ENCODE measurements at regions not wholly inside any gene's neighbourhood (a gene's known extent, or its start where the extent isn't known, plus 50 kb on each side); places are given as distances from the start of the nearest gene placed in this dataset.

- TF ChIP-seq FOXP4 (CRISPR knock-in tag; IDR thresholded peaks at IDR 0.05; ENCODE audit: borderline replicate concordance) (no peak), RCOR1 (IDR thresholded peaks at IDR 0.05; ENCODE audit: borderline replicate concordance in 1 of 2, low read depth in 2 of 2, low read length in 2 of 2) (no peak), NCOR1 (IDR thresholded peaks at IDR 0.05) (peak; percentile 39; the same call in 1 of the 2 replicates), ZNF239 (CRISPR knock-in tag; IDR thresholded peaks at IDR 0.05) (peak; percentile 85), ZNF143 (CRISPR knock-in tag; IDR thresholded peaks at IDR 0.05) (no peak), TEAD2 (tag; IDR thresholded peaks at IDR 0.05) (no peak), CCNT2 (IDR thresholded peaks at IDR 0.05; ENCODE audit: borderline replicate concordance, extremely low read depth, insufficient read length, low read depth, low read length) (no peak), ZNF384 (IDR thresholded peaks at IDR 0.05; ENCODE audit: low read depth, low read length) (0 out of 2 replicates have a peak, but pooled peaks have one; percentile 12), HLTF (IDR thresholded peaks at IDR 0.05) (no peak), TCF7 (IDR thresholded peaks at IDR 0.05; ENCODE audit: borderline replicate concordance) (no peak), TEAD4 (IDR thresholded peaks at IDR 0.05; ENCODE audit: low read length) (peak; percentile 37; the same call in 1 of the 2 replicates), TEAD4 (CRISPR knock-in tag; IDR thresholded peaks at IDR 0.05; ENCODE audit: borderline replicate concordance) (no peak), LEF1 (IDR thresholded peaks at IDR 0.05) (no peak), RREB1 (CRISPR knock-in tag; IDR thresholded peaks at IDR 0.05) (no peak), EP300 (IDR thresholded peaks at IDR 0.05; ENCODE audit: low read length) (peak; percentile 32; the same call in 1 of the 2 replicates)
Observed at GRCh38 chr6:4478098-4478497, 298.1 kb upstream of the CDYL start (continued).

All from K562 (cell line).